ENCODE measurements at regions not wholly inside any gene's neighbourhood (a gene's known extent, or its start where the extent isn't known, plus 50 kb on each side); places are given as distances from the start of the nearest gene placed in this dataset.
A peak's percentile ranks its signal among the peaks of the same experiment; 100 is the strongest.

DNA sequence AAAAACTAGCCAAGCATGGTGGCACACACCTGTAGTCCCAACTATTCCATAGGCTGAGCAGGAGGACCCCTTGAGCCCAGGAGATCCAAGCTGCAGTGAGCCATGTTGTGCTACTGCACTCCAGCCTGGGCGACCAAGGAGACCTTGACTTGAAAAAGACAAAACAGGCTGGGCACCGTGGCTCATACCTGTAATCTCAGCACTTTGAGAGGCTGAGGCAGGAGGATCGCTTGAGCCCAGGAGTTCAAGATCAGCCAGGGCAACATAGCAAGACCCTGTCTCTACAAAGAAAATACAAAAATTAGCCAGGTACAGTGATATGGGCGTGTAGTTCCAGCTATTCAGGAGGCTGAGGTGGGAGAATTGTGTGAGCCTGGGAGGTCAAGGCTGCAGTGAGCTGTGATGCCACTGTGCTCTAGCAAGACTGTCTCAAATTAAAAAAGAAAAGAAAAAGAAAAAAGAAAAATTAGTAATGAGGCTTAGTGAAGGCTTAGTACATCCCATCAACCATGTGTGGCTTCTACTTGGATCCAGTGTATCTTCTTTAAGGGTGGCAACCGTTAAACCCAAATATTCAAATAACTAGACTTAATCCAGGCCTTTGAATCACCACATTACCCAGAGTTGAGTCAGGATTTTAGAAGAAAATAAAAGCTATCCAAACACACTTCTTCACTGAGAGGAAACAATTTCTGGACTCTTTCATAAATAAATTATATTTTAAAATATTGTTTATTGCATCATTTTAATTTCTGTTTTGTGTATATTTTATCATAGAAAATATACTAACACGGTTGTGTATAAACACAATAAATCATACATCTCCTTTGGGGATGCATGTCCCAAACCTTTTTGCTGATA, 74.3 kb upstream of the RAB4A start:
- DNase-seq: no peak

- DNase-seq: no peak
Measured at GRCh38 chr1:229197265-229197585, 73.7 kb upstream of the RAB4A start.

DNA sequence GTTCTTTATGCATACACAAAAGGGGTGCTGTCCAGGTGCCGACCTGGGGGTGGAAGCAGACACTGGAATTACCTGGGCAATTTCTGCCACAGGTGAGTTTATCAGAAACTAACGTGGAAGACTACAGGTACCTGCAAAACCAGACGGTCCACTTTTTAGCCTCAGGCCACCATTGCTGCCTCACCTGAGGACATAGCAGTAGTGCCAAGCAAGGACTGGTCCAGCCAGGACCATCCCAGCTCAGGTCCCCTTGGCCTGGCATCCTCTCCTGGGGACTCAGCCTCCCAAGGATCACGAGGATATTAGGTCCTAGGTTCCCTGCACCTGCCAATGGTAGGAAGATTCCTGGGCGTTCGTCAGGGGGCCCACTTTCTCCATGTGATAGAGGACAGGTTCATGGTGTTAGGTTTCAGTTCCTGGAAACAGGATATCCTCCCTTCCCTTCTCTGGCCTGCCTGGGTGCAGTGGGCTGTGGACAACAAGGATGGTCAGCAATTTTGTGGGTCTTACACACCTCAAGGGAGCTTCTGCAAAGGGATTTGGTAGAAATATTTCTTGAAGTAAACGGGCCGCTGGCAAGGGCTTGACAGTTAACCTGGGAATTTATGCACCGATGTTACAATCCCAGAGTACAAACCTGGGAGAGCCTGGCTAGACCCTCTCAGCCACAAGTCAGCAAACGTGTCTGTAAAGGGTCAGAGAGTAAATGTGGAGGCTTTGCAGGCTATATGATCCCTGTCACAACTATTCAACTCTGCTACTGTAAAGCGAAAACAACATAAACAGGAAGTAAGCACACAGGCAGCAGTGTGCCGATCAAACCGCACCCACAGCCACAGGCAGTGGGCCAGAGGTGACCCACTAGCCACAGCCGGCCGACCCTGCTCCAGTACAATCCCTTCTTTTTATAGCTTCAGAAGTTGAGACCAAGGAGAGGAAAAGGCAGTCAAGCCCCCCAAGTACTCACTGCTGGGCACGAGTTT, 71.4 kb upstream of the RAB4A start:
- DNase-seq: no peak

GRCh38 chr1:229203030-229203751, 67.7 kb upstream of the RAB4A start:
- DNase-seq: no peak

DNA sequence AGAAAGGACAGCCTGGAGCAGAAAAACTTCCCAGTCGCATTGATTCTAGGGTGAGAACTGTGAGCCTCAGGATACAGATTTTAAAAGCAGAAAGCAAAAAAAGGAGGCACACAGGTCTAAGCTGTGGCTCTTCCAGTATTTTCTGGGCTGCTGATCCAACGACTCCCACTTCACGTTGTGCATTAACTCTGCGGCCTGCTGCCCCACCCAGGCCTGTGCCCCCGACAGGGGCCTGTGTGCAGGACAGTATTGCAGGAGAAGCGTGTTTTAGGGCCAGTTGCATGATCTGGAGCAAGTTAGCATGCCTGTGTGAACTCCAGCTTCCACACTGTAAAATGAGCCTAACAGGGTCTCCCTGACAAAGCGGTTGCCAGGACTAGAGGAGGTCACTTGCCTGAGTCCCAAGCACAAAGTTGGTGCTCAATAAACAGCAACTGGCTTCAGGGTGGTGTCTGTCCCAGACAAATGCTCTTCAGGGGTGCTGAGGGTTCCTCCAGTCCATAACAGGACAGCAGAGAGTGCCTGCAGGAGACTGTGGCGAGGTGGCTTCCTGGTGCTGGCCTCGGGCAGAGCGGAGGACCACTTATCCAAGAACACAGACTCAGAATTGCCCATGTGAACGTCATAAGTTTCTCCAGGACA, 66.8 kb upstream of the RAB4A start:
- no peak for DNase-seq

GRCh38 chr1:229204921-229205777, 65.8 kb upstream of the RAB4A start:
- no peak for DNase-seq

- DNase-seq: no peak
Measured at GRCh38 chr1:229205854-229206253, 65.1 kb upstream of the RAB4A start.

DNA sequence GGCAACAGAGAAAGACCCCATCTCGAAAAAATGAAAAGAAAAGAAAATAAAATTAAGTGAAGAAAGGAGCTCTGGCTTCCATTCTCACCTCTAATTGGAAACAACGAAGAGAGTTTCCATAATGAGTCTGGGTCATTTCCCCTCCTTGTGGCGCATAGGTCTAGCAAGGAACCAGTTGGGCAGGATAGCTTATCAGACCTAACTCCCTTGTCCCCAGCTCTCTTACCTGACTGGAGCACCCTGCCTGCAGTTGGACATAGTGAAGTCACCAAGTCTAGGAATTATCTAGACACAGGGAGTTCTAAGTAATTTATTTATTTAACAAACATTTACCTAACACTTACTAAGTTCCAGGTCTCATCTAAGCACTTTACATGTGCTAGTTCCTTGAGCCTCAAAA, 63.0 kb upstream of the RAB4A start:
- DNase-seq: no peak

- no peak for DNase-seq
Measured at GRCh38 chr1:229208481-229208880, 62.4 kb upstream of the RAB4A start.

GRCh38 chr1:229209386-229209785, 61.5 kb upstream of the RAB4A start:
- DNase-seq: no peak

- DNase-seq: no peak
Measured at GRCh38 chr1:229209816-229210215, 61.1 kb upstream of the RAB4A start.

DNA sequence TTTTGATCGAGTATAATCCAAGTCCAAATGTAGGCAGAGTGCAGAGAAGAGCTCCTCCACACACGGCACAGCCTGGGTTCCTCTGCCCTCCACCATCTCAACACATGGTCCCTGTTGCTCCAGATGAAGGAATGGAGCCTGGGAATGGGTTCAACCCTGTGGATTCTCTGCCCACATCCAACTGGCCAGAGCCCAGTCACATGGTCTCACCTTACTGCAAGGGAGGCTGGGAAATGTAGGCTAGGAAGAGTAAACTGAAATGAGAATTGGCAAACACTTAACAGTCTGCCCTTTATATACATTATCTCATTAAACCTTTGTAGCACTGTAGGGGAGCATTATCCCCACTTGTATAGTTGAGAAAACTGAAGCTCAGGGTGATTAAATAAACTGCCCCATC, 60.1 kb upstream of the RAB4A start:
- no peak for DNase-seq

GRCh38 chr1:229213797-229214196, 57.1 kb upstream of the RAB4A start:
- DNase-seq: no peak

GRCh38 chr1:229217716-229218115, 53.2 kb upstream of the RAB4A start:
- DNase-seq: no peak

- no peak for DNase-seq
Measured at GRCh38 chr1:229218612-229219025, 52.3 kb upstream of the RAB4A start.

DNA sequence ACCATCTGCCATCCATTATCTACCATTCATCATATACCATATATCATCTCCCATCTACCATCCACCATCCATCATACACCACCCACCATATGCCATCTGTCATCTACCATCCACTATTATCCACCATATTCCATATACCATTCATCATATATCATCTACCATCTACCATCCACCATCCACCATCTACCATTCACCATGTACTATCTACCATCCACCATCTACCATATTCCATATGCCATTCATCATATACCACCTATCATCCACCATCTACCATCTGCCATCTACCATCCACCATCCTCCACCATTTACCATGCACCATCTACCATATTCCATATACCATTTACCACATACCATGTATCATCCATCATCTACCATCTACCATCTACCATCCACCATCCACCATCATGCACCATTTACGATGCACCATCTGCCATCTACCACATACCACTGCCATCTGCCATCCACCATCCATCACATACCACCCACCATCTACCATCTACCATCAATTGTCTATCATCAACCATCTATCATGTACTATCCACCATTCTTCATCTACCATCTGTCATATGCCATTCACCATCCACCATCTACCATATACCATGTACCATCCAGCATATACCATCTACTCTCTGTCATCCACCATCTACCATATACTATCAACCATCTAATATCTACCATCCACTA, 50.6 kb upstream of the RAB4A start:
- no peak for DNase-seq

- peak; percentile 90 for DNase-seq
Measured at GRCh38 chr1:229221106-229222019, 49.5 kb upstream of the RAB4A start.
